Neuronal stem cell (in vitro differentiated cells): ENCODE measurements at regions not wholly inside any gene's neighbourhood (a gene's known extent, or its start where the extent isn't known, plus 50 kb on each side); places are given as distances from the start of the nearest gene placed in this dataset.

Experiments
- DNase-seq: peaks from one replicate; pipeline ENCODE4 v3.0.0-alpha.2; 2013; ENCODE audit warnings: low spot score
- H2AFZ ChIP-seq: one replicate; pipeline ENCODE4 v1.6.1; 2013; ENCODE audit warnings: mild to moderate bottlenecking, low read length, inconsistent platforms
- H2AK5ac ChIP-seq: 2 replicates; pipeline ENCODE4 v1.6.1; 2013; ENCODE audit warnings: low read depth, mild to moderate bottlenecking, inconsistent platforms, low read length, moderate library complexity, mixed read lengths
- H2BK120ac ChIP-seq: 2 replicates; pipeline ENCODE4 v1.6.1; 2013; ENCODE audit warnings: low read depth, mild to moderate bottlenecking, inconsistent platforms, low read length, moderate library complexity, mixed read lengths
- H2BK12ac ChIP-seq: one replicate; pipeline ENCODE4 v1.6.1; 2013; ENCODE audit warnings: low read length, inconsistent platforms
- H2BK15ac ChIP-seq: 2 replicates; pipeline ENCODE4 v1.6.1; 2013; ENCODE audit warnings: mild to moderate bottlenecking, low read length, inconsistent platforms, mixed read lengths
- H2BK5ac ChIP-seq: one replicate; pipeline ENCODE4 v1.6.1; 2013; ENCODE audit warnings: inconsistent platforms, mild to moderate bottlenecking, low read length, moderate library complexity
- H3K14ac ChIP-seq: one replicate; pipeline ENCODE4 v1.6.1; 2013; ENCODE audit warnings: low read length, inconsistent platforms
- H3K18ac ChIP-seq: 2 replicates; pipeline ENCODE4 v1.6.1; 2013; ENCODE audit warnings: low read length, inconsistent platforms
- H3K23ac ChIP-seq: 2 replicates; pipeline ENCODE4 v1.6.1; 2013; ENCODE audit warnings: low read depth, mild to moderate bottlenecking, mixed read lengths, low read length, inconsistent platforms; ENCODE audit not compliant: poor library complexity
- H3K27ac ChIP-seq: replicated peaks from 3 replicates; pipeline ENCODE4 v1.5.1; 2013; ENCODE audit warnings: low read length, inconsistent platforms
- H3K27me3 ChIP-seq, 3 experiments: 2 replicates each; pipeline ENCODE4 v1.6.1; 2013; ENCODE audit warnings: low read length in 3 of 3, mild to moderate bottlenecking in 2 of 3, inconsistent platforms in 1 of 3, low read depth in 1 of 3, mixed read lengths in 1 of 3, moderate library complexity in 1 of 3; ENCODE audit not compliant: control insufficient read depth in 3 of 3, insufficient read depth in 3 of 3
- H3K36me3 ChIP-seq, 2 donors: replicated peaks in 1 of 2; 2 replicates each; pipeline ENCODE4 v1.6.1; 2013; ENCODE audit warnings: low read length in 2 of 2; ENCODE audit not compliant: control insufficient read depth in 2 of 2, insufficient read depth in 2 of 2
- H3K4ac ChIP-seq: 2 replicates; pipeline ENCODE4 v1.6.1; 2013; ENCODE audit warnings: inconsistent platforms, mild to moderate bottlenecking, low read length, moderate library complexity
- H3K4me1 ChIP-seq, 2 donors: 1 replicate in 1 of 2; 2 replicates in 1 of 2; pipeline ENCODE4 v1.6.1; 2013; ENCODE audit warnings: low read length in 2 of 2, low read depth in 1 of 2; ENCODE audit not compliant: control insufficient read depth in 2 of 2, insufficient read depth in 1 of 2
- H3K4me2 ChIP-seq: one replicate; pipeline ENCODE4 v1.6.1; 2013; ENCODE audit warnings: mild to moderate bottlenecking, low read length, inconsistent platforms; ENCODE audit not compliant: insufficient read depth, poor library complexity, severe bottlenecking
- H3K4me3 ChIP-seq, 2 donors: 2 replicates each; pipeline ENCODE4 v1.5.1; 2013; ENCODE audit warnings: low read length in 2 of 2, mild to moderate bottlenecking in 2 of 2, inconsistent platforms in 1 of 2, moderate library complexity in 1 of 2
- H3K79me1 ChIP-seq: one replicate; pipeline ENCODE4 v1.6.1; 2013; ENCODE audit warnings: low read depth, mild to moderate bottlenecking, inconsistent platforms, low read length, moderate library complexity
- H3K9ac ChIP-seq: one replicate; pipeline ENCODE4 v1.6.1; 2013; ENCODE audit warnings: mild to moderate bottlenecking, low read depth, low read length, inconsistent platforms; ENCODE audit not compliant: poor library complexity
- H3K9me3 ChIP-seq, 2 donors: replicated peaks in 1 of 2; 2 replicates each; pipeline versions ENCODE3 to v1.6.1; 2013; ENCODE audit warnings: low read length in 2 of 2, mild to moderate bottlenecking in 2 of 2, inconsistent platforms in 1 of 2, low read depth in 1 of 2, mixed read lengths in 1 of 2, moderate library complexity in 1 of 2; ENCODE audit not compliant: control insufficient read depth in 2 of 2, insufficient read depth in 1 of 2
- H4K8ac ChIP-seq: one replicate; pipeline ENCODE4 v1.6.1; 2013; ENCODE audit warnings: low read depth, mild to moderate bottlenecking, inconsistent platforms, low read length, moderate library complexity
- H4K91ac ChIP-seq: one replicate; pipeline ENCODE4 v1.6.1; 2013; ENCODE audit warnings: low read length, low read depth, mild to moderate bottlenecking, inconsistent platforms; ENCODE audit not compliant: poor library complexity
- WGBS, 2 donors: extraction: QIAGEN DNeasy Blood & Tissue Kit; methylation state at CpG; one replicate each; pipeline ENCODE4 v1.1.7; 2013; ENCODE audit warnings: missing lambda C conversion rate in 2 of 2, mixed read lengths in 1 of 2; ENCODE audit not compliant: insufficient read length in 2 of 2, insufficient replicate concordance in 1 of 2; ENCODE audit errors: extremely low coverage in 2 of 2; 5-methylcytosine and 5-hydroxymethylcytosine counted together

GRCh38 chr2:120955427-120955826 is 219.8 kb downstream of the GLI2 start:
- no peak overlapping the region for H3K18ac ChIP-seq
- DNase-seq = no peak
- no peak overlapping the region for H3K27ac ChIP-seq
- H3K4me1 ChIP-seq = peaks cover 0 to 4% of the 10 kb centered on the region in 2 donors
- H2BK120ac ChIP-seq = no peak overlapping the region
- H3K4me2 ChIP-seq = no peak overlapping the region
- H2BK12ac ChIP-seq = no peak overlapping the region
- no peak overlapping the region for H3K4me3 ChIP-seq
- no peak overlapping the region for H2AFZ ChIP-seq
- no peak overlapping the region for H3K4ac ChIP-seq
- H3K23ac ChIP-seq = no peak overlapping the region
- H3K36me3 ChIP-seq = peaks cover 19 to 99% of the 10 kb centered on the region in 2 donors
- H3K9ac ChIP-seq = peak overlapping the region; percentile 13
- H4K91ac ChIP-seq = no peak overlapping the region
- no peak overlapping the region for H4K8ac ChIP-seq
- H3K79me1 ChIP-seq = peaks cover 9% of the 10 kb centered on the region
- no peak overlapping the region for H3K14ac ChIP-seq
- no peak overlapping the region for H2BK15ac ChIP-seq
- no peaks in the 10 kb centered on the region for H3K27me3 ChIP-seq
- H2AK5ac ChIP-seq = no peak overlapping the region
- WGBS, 2 donors = no CpG with 5 or more reads among the region's 8 CpGs
- no peak overlapping the region for H2BK5ac ChIP-seq
- H3K9me3 ChIP-seq = no peaks in the 10 kb centered on the region

- H3K36me3 ChIP-seq = peaks cover 25 to 99% of the 10 kb centered on the region in 2 donors
- H3K79me1 ChIP-seq = peaks cover 8% of the 10 kb centered on the region
- H3K4me2 ChIP-seq = no peak overlapping the region
- H3K14ac ChIP-seq = peak overlapping the region; percentile 26
- no peaks in the 10 kb centered on the region for H3K27me3 ChIP-seq
- peak overlapping the region; percentile 12 for H2BK5ac ChIP-seq
- H3K4me1 ChIP-seq = peaks cover 0 to 2% of the 10 kb centered on the region in 2 donors
- no peaks in the 10 kb centered on the region for H3K9me3 ChIP-seq
- no CpG with 5 or more reads among the region's 14 CpGs for WGBS, 2 donors
- H3K23ac ChIP-seq = no peak overlapping the region
- H2BK120ac ChIP-seq = no peak overlapping the region
- no peak overlapping the region for H2BK12ac ChIP-seq
- H4K8ac ChIP-seq = no peak overlapping the region
- no peak overlapping the region for H3K18ac ChIP-seq
- no peak overlapping the region for H3K9ac ChIP-seq
- no peak overlapping the region for H2BK15ac ChIP-seq
- no peak overlapping the region for H4K91ac ChIP-seq
- H2AFZ ChIP-seq = no peak overlapping the region
- H3K4ac ChIP-seq = no peak overlapping the region
- H2AK5ac ChIP-seq = no peak overlapping the region
- DNase-seq = no peak
- H3K27ac ChIP-seq = no peak overlapping the region
- H3K4me3 ChIP-seq = no peak overlapping the region
These were observed 221.0 kb downstream of the GLI2 start for GRCh38 chr2:120956486-120957156.

GRCh38 chr2:120957905-120958304 is 222.2 kb downstream of the GLI2 start:
- H3K79me1 ChIP-seq = peaks cover 6% of the 10 kb centered on the region
- no peaks in the 10 kb centered on the region for H3K9me3 ChIP-seq
- no peak overlapping the region for H2BK15ac ChIP-seq
- H2AK5ac ChIP-seq = no peak overlapping the region
- H3K9ac ChIP-seq = no peak overlapping the region
- peaks cover 25 to 96% of the 10 kb centered on the region in 2 donors for H3K36me3 ChIP-seq
- no peak overlapping the region for H2AFZ ChIP-seq
- no peak overlapping the region for H3K18ac ChIP-seq
- H3K4me1 ChIP-seq = peaks cover 0 to 2% of the 10 kb centered on the region in 2 donors
- no peak overlapping the region for H2BK12ac ChIP-seq
- H3K4me3 ChIP-seq = no peak overlapping the region
- H2BK5ac ChIP-seq = no peak overlapping the region
- no peaks in the 10 kb centered on the region for H3K27me3 ChIP-seq
- no peak for DNase-seq
- no CpG with 5 or more reads among the region's 5 CpGs for WGBS, 2 donors
- no peak overlapping the region for H3K4ac ChIP-seq
- H4K91ac ChIP-seq = no peak overlapping the region
- no peak overlapping the region for H3K27ac ChIP-seq
- H3K23ac ChIP-seq = no peak overlapping the region
- H3K14ac ChIP-seq = no peak overlapping the region
- no peak overlapping the region for H3K4me2 ChIP-seq
- H2BK120ac ChIP-seq = no peak overlapping the region
- no peak overlapping the region for H4K8ac ChIP-seq

GRCh38 chr2:120958623-120959366 is 223.1 kb downstream of the GLI2 start:
- Histone ChIP-seq H4K91ac (no peak overlapping the region), H3K23ac (no peak overlapping the region), H3K9ac (no peak overlapping the region), H2BK5ac (no peak overlapping the region), H3K4me2 (no peak overlapping the region), H3K27me3 (no peaks in the 10 kb centered on the region), H3K79me1 (peaks cover 6% of the 10 kb centered on the region), H3K18ac (peak overlapping the region; percentile 29), H3K4me3 (no peak overlapping the region), H4K8ac (no peak overlapping the region), H2AFZ (no peak overlapping the region), H3K4me1 (peaks cover 0 to 2% of the 10 kb centered on the region in 2 donors), H2BK120ac (no peak overlapping the region), H3K27ac (no peak overlapping the region), H2BK15ac (no peak overlapping the region), H3K14ac (no peak overlapping the region), H3K9me3 (no peaks in the 10 kb centered on the region), H2BK12ac (no peak overlapping the region), H3K36me3 (peaks cover 25 to 96% of the 10 kb centered on the region in 2 donors), H2AK5ac (no peak overlapping the region), H3K4ac (peak overlapping the region; percentile 30)
- WGBS, 2 donors = no CpG with 5 or more reads among the region's 17 CpGs
- DNase-seq = peak; percentile 33
